ENCODE measurements at regions not wholly inside any gene's neighbourhood (a gene's known extent, or its start where the extent isn't known, plus 50 kb on each side); places are given as distances from the start of the nearest gene placed in this dataset.

DNA sequence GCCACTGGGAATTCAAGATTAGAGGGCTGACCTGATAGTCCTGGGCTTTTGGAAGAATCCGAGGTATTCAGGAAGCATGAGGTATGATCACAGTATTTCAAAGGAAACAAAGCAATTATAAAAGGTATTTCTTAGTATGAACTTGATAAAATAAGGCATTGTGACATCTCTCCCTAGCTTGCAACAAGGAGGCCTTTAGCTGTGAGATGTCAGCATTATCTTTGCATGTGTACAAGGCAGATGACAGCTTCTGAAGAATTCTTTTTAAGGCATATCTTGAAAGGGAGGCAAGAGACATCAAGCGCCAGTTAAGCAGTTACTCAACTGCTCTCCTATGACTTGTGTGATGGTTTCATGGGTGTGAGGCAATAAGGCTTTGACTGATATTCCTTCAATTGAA is 1123.7 kb downstream of the PLA2G4A start:
- TF ChIP-seq CEBPB (IDR thresholded peaks at IDR 0.05) (no peak), ZBTB7A (IDR thresholded peaks at IDR 0.05; ENCODE audit: low read depth) (no peak), NFIC (IDR thresholded peaks at IDR 0.05) (no peak)

DNA sequence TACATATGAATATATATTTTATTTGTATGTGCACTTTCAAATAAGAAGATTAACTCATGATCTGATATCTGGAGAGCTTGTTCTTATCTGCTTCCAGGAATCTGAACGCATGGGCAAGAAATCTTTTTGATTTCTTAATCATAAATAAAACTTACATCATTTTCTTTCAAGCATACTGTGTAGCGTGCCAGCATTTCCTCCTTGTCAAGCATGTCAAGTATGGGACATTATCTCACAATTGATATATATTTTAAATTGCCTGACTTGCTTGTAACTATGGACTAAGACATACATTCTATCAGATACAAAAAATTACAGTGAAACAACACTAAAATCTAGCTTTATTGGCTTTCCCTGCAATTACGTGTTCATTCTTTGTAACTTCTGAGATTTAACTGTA is 1128.2 kb downstream of the PLA2G4A start:
- TF ChIP-seq RAD21 (IDR thresholded peaks at IDR 0.05; ENCODE audit: low read depth): no peak

DNA sequence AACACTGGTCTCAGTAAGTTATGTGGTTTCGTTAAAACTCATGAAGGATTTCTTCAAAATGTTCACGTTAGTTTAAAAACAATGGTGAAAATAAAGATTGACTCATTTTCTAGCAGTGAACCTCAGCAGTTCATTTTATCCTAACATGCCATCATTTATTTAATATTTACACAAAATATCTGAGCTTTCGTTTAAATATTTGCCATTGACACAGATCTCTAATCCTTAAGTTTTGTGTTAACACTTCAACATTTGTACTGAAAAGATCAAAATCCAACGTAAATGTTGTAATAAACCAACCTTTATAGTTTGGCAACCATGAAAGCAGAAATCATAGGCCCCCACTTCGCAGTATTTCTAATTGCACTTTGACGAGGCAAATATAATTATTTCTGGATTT is 1129.5 kb downstream of the PLA2G4A start:
- TF ChIP-seq ZBTB7A (IDR thresholded peaks at IDR 0.05; ENCODE audit: low read depth): no peak
- no peak for TF ChIP-seq EP300 (IDR thresholded peaks at IDR 0.05; ENCODE audit: borderline replicate concordance)
- TF ChIP-seq, protein P1, sequence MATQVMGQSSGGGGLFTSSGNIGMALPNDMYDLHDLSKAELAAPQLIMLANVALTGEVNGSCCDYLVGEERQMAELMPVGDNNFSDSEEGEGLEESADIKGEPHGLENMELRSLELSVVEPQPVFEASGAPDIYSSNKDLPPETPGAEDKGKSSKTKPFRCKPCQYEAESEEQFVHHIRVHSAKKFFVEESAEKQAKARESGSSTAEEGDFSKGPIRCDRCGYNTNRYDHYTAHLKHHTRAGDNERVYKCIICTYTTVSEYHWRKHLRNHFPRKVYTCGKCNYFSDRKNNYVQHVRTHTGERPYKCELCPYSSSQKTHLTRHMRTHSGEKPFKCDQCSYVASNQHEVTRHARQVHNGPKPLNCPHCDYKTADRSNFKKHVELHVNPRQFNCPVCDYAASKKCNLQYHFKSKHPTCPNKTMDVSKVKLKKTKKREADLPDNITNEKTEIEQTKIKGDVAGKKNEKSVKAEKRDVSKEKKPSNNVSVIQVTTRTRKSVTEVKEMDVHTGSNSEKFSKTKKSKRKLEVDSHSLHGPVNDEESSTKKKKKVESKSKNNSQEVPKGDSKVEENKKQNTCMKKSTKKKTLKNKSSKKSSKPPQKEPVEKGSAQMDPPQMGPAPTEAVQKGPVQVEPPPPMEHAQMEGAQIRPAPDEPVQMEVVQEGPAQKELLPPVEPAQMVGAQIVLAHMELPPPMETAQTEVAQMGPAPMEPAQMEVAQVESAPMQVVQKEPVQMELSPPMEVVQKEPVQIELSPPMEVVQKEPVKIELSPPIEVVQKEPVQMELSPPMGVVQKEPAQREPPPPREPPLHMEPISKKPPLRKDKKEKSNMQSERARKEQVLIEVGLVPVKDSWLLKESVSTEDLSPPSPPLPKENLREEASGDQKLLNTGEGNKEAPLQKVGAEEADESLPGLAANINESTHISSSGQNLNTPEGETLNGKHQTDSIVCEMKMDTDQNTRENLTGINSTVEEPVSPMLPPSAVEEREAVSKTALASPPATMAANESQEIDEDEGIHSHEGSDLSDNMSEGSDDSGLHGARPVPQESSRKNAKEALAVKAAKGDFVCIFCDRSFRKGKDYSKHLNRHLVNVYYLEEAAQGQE (IDR thresholded peaks at IDR 0.05; ENCODE audit: low read depth): no peak
- TF ChIP-seq CEBPB (IDR thresholded peaks at IDR 0.05): no peak

DNA sequence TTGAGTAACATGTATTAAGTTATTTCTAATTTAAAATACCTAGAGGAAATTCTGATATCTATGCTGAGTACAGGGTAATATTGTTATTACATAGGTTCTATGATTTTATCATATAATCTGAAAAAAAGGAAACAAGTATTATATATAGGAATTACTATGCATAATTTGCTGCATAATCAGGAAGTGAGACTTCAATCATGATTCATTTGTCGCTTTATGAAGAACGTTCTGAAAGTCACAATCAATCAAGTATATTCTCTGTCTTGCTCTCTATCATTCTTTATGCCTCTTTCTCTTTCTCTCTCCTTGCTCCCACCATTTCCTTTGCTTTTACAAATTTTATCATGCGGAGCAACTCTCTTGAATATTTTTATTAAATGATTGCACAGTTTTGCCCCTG is 1130.3 kb downstream of the PLA2G4A start:
- no peak for TF ChIP-seq YY1 (IDR thresholded peaks at IDR 0.05; ENCODE audit: low read depth)
- no peak for TF ChIP-seq ZBTB7A (IDR thresholded peaks at IDR 0.05; ENCODE audit: low read depth)
- TF ChIP-seq, protein P2, sequence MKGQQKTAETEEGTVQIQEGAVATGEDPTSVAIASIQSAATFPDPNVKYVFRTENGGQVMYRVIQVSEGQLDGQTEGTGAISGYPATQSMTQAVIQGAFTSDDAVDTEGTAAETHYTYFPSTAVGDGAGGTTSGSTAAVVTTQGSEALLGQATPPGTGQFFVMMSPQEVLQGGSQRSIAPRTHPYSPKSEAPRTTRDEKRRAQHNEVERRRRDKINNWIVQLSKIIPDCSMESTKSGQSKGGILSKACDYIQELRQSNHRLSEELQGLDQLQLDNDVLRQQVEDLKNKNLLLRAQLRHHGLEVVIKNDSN (IDR thresholded peaks at IDR 0.05): no peak
- no peak for TF ChIP-seq EP300 (IDR thresholded peaks at IDR 0.05; ENCODE audit: borderline replicate concordance)
- no peak for TF ChIP-seq CEBPB (IDR thresholded peaks at IDR 0.05)
- no peak for TF ChIP-seq NFIC (IDR thresholded peaks at IDR 0.05)
- TF ChIP-seq, protein P1 (IDR thresholded peaks at IDR 0.05; ENCODE audit: low read depth): no peak
- no peak for TF ChIP-seq FOXM1 (IDR thresholded peaks at IDR 0.05; ENCODE audit: borderline replicate concordance, low read depth)
- no peak for TF ChIP-seq RAD21 (IDR thresholded peaks at IDR 0.05; ENCODE audit: low read depth)
- TF ChIP-seq, protein P3, sequence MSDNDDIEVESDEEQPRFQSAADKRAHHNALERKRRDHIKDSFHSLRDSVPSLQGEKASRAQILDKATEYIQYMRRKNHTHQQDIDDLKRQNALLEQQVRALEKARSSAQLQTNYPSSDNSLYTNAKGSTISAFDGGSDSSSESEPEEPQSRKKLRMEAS (IDR thresholded peaks at IDR 0.05): no peak
- TF ChIP-seq CREB1 (IDR thresholded peaks at IDR 0.05; ENCODE audit: low read depth): no peak
- TF ChIP-seq TCF12 (IDR thresholded peaks at IDR 0.05; ENCODE audit: low read depth): no peak
- no peak for TF ChIP-seq EGR1 (IDR thresholded peaks at IDR 0.05)
- TF ChIP-seq TAF1 (IDR thresholded peaks at IDR 0.05; ENCODE audit: low read depth): no peak
- no peak for TF ChIP-seq TEAD4 (IDR thresholded peaks at IDR 0.05)

DNA sequence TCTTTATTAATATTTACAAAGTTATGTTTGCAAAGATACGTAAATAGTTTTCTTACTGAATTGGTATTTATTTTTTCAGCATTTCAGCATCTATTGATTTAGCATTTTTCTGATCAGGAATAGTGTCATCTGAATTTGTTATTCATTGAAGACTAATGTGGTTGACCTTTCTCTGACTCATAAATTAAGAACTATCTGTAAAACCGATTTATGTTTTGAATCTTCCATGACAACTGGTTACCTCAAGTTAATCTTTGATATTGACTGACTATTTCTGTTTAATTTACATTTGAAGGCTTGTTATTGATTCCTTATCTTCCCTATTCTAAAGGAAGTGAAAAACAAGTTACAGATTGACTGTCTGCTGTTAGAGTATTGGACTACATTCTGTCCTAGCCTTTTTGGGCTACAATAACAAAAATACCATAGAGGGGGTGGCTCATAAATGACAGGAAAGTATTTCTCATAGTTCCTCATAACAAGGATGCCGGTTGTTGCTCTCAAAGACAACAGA is 1131.4 kb downstream of the PLA2G4A start:
- TF ChIP-seq, protein P3 (IDR thresholded peaks at IDR 0.05): no peak
- TF ChIP-seq EGR1 (IDR thresholded peaks at IDR 0.05) (no peak), RAD21 (IDR thresholded peaks at IDR 0.05; ENCODE audit: low read depth) (no peak), CREB1 (IDR thresholded peaks at IDR 0.05; ENCODE audit: low read depth) (no peak), CEBPB (IDR thresholded peaks at IDR 0.05) (no peak), NFIC (IDR thresholded peaks at IDR 0.05) (no peak), FOXM1 (IDR thresholded peaks at IDR 0.05; ENCODE audit: borderline replicate concordance, low read depth) (no peak), YY1 (IDR thresholded peaks at IDR 0.05; ENCODE audit: low read depth) (no peak), EP300 (IDR thresholded peaks at IDR 0.05; ENCODE audit: borderline replicate concordance) (no peak), TAF1 (IDR thresholded peaks at IDR 0.05; ENCODE audit: low read depth) (no peak), TEAD4 (IDR thresholded peaks at IDR 0.05) (no peak), TCF12 (IDR thresholded peaks at IDR 0.05; ENCODE audit: low read depth) (no peak), ZBTB7A (IDR thresholded peaks at IDR 0.05; ENCODE audit: low read depth) (no peak)
- TF ChIP-seq, protein P1 (IDR thresholded peaks at IDR 0.05; ENCODE audit: low read depth): no peak
- TF ChIP-seq, protein P2 (IDR thresholded peaks at IDR 0.05): no peak
